Colonic mucosa (tissue), 4 donors: ENCODE measurements at regions not wholly inside any gene's neighbourhood (a gene's known extent, or its start where the extent isn't known, plus 50 kb on each side); places are given as distances from the start of the nearest gene placed in this dataset.
"Not testable (repeated sequence)": the region's sequence is repeated elsewhere in the genome, so short reads cannot be mapped to it uniquely, and the experiment has no call there.

Experiments used
- DNase-seq: peaks from one replicate; pipeline ENCODE4 v3.0.0-alpha.2; 2020
- H3K27ac ChIP-seq: fragments of 200-600 bp; one replicate; pipeline ENCODE4 v1.8.0; 2021
- H3K27me3 ChIP-seq: fragments of 200-600 bp; one replicate; pipeline ENCODE4 v1.8.0; 2021
- H3K36me3 ChIP-seq: fragments of 200-600 bp; one replicate; pipeline ENCODE4 v1.8.0; 2021
- H3K4me1 ChIP-seq: fragments of 200-600 bp; one replicate; pipeline ENCODE4 v1.8.0; 2021; ENCODE audit warnings: mild to moderate bottlenecking
- H3K4me3 ChIP-seq: fragments of 200-600 bp; one replicate; pipeline ENCODE4 v1.8.0; 2021
- H3K9ac ChIP-seq, 2 donors: one replicate each; pipeline ENCODE4 v1.7.0; 2013; ENCODE audit warnings: control low read depth in 2 of 2, low read depth in 2 of 2, low read length in 2 of 2
- H3K9me3 ChIP-seq: fragments of 200-600 bp; one replicate; pipeline ENCODE4 v1.8.0; 2021
- intact Hi-C: fragments of 100-400 bp; cut with DNase I; formaldehyde crosslinking; loops from one replicate; pipeline ENCODE4 v1.14.1; 2022
- TF ChIP-seq, protein P1 (sequence below): fragments of 200-600 bp; IDR thresholded peaks from one replicate; pipeline ENCODE4 v1.8.0; 2022; ENCODE audit warnings: antibody characterized with exemption, mild to moderate bottlenecking
- donor health status: healthy.
- donor health status: DM: no; HTN: no; CAD: no.
- donor health status: DM: no; HTN: no; CAD: no.

DNA sequence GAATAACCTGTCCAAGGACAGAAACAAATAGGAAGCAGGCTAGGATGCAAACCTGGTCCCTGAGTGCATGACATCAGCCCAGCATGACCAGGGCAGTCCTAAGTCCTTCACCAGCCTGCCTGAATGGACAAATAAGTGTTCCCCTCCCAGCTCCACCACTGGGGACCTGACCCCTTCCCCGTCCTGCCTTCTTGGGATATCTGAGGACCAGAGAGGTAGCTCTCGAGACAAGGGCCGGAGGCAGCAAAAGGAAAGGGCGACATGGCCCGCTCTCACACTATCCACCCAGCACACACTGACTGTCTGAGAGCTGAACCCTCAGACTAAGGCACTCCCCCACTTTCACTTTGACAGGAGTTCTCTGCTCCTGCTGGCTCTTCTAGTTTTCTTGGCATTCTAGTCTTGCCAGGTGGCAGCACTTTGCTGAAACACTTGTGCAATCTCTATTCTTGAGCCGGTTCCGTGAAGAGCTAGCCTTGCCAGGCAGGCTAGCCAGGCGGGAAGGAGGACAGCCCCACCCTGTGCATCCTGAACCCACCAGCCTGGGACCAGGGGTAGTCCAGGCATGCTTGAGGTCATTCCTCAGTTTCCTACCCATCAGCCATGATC, 251.1 kb upstream of the RAB4A start:
- Histone ChIP-seq H3K4me3 (no peak overlapping the region), H3K36me3 (no peaks in the 10 kb centered on the region), H3K4me1 (no peaks in the 10 kb centered on the region), H3K9me3 (no peaks in the 10 kb centered on the region), H3K27ac (no peak overlapping the region), H3K27me3 (no peaks in the 10 kb centered on the region), H3K9ac (no peak overlapping the region)
- intact Hi-C loops: no loop called here
- TF ChIP-seq, protein P1, sequence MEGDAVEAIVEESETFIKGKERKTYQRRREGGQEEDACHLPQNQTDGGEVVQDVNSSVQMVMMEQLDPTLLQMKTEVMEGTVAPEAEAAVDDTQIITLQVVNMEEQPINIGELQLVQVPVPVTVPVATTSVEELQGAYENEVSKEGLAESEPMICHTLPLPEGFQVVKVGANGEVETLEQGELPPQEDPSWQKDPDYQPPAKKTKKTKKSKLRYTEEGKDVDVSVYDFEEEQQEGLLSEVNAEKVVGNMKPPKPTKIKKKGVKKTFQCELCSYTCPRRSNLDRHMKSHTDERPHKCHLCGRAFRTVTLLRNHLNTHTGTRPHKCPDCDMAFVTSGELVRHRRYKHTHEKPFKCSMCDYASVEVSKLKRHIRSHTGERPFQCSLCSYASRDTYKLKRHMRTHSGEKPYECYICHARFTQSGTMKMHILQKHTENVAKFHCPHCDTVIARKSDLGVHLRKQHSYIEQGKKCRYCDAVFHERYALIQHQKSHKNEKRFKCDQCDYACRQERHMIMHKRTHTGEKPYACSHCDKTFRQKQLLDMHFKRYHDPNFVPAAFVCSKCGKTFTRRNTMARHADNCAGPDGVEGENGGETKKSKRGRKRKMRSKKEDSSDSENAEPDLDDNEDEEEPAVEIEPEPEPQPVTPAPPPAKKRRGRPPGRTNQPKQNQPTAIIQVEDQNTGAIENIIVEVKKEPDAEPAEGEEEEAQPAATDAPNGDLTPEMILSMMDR: no peak
- no peak for DNase-seq

DNA sequence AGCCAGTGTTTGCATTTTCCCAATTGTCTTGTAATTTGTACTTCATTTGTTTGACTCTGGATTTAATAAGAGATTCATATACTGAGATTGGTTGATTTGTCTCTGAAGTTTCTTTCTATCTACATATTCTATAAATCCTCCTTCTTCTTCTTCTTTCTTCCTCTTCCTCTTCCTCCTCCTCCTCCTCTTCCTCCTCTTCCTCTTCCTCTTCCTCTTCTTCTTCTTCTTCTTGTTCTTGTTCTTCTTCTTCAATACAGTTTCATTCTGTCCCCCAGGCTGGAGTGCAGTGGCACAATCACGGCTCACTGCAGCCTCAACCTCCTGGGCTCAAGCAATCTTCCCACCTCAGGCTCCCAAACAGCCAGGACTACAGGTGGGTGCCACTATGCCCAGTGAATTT, 249.9 kb upstream of the RAB4A start:
- not testable (repeated sequence) for DNase-seq, H3K36me3 ChIP-seq, H3K4me1 ChIP-seq

DNA sequence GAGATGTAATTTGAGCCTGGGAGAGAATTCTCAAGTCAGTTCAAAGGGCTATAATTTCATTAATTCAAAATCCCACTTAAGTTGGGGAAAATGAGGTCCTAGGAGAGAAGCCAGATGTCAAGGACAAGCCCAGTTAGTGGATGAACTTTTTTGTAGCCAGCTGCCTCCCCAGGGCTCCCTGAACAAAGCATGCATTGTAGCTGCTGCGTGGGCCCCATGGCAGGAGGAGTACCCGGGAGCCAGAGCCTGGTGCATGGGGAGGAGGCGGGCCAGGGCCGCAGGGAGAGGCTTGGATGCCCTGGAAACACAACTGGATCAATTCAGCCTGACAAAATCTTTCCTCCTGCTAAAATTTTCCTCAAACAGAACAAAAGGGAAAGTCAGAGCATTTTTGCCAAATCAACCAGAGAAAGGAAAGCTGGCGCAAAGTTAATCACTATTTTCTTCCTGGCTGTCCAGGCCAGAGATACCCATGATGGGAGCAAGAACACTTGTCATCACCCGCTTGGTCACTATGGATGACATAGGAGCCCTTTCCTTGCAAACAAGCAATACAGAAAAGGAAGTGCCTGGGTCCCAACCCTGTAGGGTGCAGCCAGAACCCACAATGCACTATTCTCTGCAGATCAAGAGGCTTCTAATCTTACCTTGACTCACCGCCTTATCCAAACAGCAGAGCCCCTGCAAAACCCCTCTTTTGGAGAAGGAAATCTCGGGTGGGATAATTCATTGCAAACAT, 248.1 kb upstream of the RAB4A start:
- H3K36me3 ChIP-seq: no peaks in the 10 kb centered on the region
- intact Hi-C loops: no loop called here
- TF ChIP-seq, protein P1: no peak
- H3K27ac ChIP-seq: no peak overlapping the region
- no peak for DNase-seq
- no peaks in the 10 kb centered on the region for H3K4me1 ChIP-seq
- H3K9me3 ChIP-seq: no peaks in the 10 kb centered on the region
- H3K9ac ChIP-seq: no peak overlapping the region
- H3K27me3 ChIP-seq: no peaks in the 10 kb centered on the region
- no peak overlapping the region for H3K4me3 ChIP-seq

More for the DNA sequence above, 249.9 kb upstream of the RAB4A start:
- H3K27ac ChIP-seq, H3K27me3 ChIP-seq, H3K9me3 ChIP-seq, H3K9ac ChIP-seq, intact Hi-C loops, H3K4me3 ChIP-seq: not testable (repeated sequence)

DNA sequence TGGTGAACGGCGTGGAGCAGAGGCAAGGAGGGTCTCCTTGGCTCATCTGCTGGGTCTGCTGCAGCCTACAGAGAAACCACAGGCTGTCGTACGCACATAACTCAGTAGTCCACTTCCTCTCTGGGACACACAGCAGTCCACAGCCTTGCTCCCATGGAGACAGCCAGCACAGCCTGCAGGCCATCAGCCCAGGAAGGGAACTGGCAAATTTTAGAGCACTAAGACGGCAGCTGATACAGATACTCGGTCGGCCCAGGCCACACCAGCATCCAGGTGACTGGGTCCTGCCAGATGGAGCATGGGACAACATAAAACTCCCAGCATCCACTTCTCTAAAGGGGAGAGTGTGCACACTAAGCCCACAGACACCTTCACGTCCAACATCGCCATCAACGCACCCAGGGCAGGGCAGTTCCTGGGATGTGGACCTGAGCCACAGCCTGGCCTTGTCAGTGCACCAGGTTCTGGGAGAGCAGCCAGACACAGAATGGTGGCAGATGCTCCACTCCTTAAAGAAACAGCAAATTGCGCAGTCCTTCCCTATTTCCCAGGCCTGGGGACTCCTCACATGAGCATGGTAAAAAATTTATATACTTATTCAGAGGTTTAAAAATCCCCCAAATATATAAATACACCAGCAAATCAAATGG, 247.1 kb upstream of the RAB4A start:
- intact Hi-C loops: no loop called here
- H3K27me3 ChIP-seq: no peaks in the 10 kb centered on the region

DNA sequence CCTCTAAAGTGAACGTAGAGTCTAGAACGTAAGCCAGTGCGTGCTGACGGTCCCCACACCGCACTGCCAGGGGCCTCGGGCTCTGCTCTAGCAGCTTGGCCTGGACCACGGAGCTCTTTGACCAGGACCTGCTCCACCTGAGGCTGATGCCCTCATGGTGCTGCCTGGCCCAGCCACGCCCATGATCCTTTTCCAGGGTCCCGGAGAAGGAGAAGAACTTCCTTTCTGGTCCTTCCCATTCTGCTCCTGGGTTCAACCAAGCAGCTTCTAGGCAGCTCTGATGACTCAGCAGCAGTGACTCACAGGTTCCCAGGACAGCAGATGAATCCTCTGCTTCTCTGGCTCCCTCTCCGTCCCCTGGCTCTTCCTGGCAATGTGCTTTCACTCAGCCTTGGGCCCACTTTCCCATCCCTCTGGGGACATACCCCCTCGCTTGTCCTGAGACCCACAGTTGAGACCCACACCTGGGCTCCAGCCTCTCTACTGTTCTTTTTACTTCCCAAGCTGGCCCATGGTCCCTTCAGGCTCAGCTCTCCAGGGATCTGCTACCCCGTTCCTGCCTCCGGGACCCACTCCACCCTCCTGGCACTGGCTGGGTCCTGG, 246.3 kb upstream of the RAB4A start:
- Histone ChIP-seq H3K27me3 (no peaks in the 10 kb centered on the region), H3K9ac (no peak overlapping the region), H3K9me3 (no peaks in the 10 kb centered on the region), H3K36me3 (no peaks in the 10 kb centered on the region), H3K27ac (no peak overlapping the region), H3K4me1 (no peaks in the 10 kb centered on the region), H3K4me3 (no peak overlapping the region)
- peak; percentile 26 for DNase-seq
- TF ChIP-seq, protein P1: no peak
- intact Hi-C loops: no loop called here

More for the DNA sequence above, 247.1 kb upstream of the RAB4A start:
- H3K9ac ChIP-seq: no peak overlapping the region
- no peak for DNase-seq
- TF ChIP-seq, protein P1: no peak
- no peak overlapping the region for H3K4me3 ChIP-seq
- H3K9me3 ChIP-seq: no peaks in the 10 kb centered on the region
- H3K36me3 ChIP-seq: no peaks in the 10 kb centered on the region
- H3K4me1 ChIP-seq: no peaks in the 10 kb centered on the region
- H3K27ac ChIP-seq: no peak overlapping the region
